SK-N-MC (cell line): ENCODE measurements at regions not wholly inside any gene's neighbourhood (a gene's known extent, or its start where the extent isn't known, plus 50 kb on each side); places are given as distances from the start of the nearest gene placed in this dataset.
"Not testable (repeated sequence)": the region's sequence is repeated elsewhere in the genome, so short reads cannot be mapped to it uniquely, and the experiment has no call there.

Experiments used
- DNase-seq: peaks from one replicate; pipeline ENCODE4 v3.0.0-alpha.2; 2011; ENCODE audit warnings: low read depth, low spot score
- H3K27ac ChIP-seq: fragments of 200-600 bp; sonication (generic); 2 replicates; pipeline ENCODE4 v1.5.1; 2016; ENCODE audit warnings: mixed run types
- H3K36me3 ChIP-seq: fragments of 200-600 bp; sonication (generic); 2 replicates; pipeline ENCODE4 v1.6.1; 2017; ENCODE audit warnings: antibody characterized with exemption, low read length, mixed read lengths; ENCODE audit not compliant: insufficient read depth
- H3K4me3 ChIP-seq: fragments of 200-600 bp; sonication (generic); 2 replicates; pipeline ENCODE4 v1.5.1; 2016
- H3K9ac ChIP-seq: fragments of 200-600 bp; sonication (generic); 2 replicates; pipeline ENCODE4 v1.8.0; 2017; ENCODE audit warnings: mixed run types, mixed read lengths; ENCODE audit not compliant: insufficient read length
- H3K9me3 ChIP-seq: fragments of 200-600 bp; sonication (generic); 2 replicates; pipeline ENCODE4 v1.6.1; 2017; ENCODE audit warnings: low read depth, mild to moderate bottlenecking, antibody characterized with exemption, low read length, moderate library complexity, mixed read lengths
- EZH2 ChIP-seq: fragments of 200-600 bp; sonication (generic); IDR thresholded peaks from one replicate; pipeline ENCODE4 v1.6.1; 2017; ENCODE audit warnings: antibody characterized with exemption
- FOXP2 ChIP-seq: optimal IDR thresholded peaks from 2 replicates; pipeline ENCODE3; 2011; ENCODE audit warnings: mild to moderate bottlenecking, moderate library complexity; ENCODE audit not compliant: insufficient read depth; ENCODE audit errors: extremely low read length, control extremely low read depth
- POLR2AphosphoS5 ChIP-seq: IDR thresholded peaks from 2 replicates; pipeline ENCODE4 v1.6.1; 2012; ENCODE audit warnings: mild to moderate bottlenecking, low read depth, low read length, borderline replicate concordance

GRCh38 chr5:120320626-120321025 lies 143.5 kb upstream of the PRR16 start:
- H3K9me3 ChIP-seq = no peaks in the 10 kb centered on the region
- H3K36me3 ChIP-seq = no peaks in the 10 kb centered on the region
- H3K27ac ChIP-seq = no peak overlapping the region
- no peak for TF ChIP-seq FOXP2
- no peak for TF ChIP-seq POLR2AphosphoS5
- no peak for TF ChIP-seq EZH2
- H3K9ac ChIP-seq = no peak overlapping the region
- H3K4me3 ChIP-seq = no peak overlapping the region
- DNase-seq = no peak

DNA sequence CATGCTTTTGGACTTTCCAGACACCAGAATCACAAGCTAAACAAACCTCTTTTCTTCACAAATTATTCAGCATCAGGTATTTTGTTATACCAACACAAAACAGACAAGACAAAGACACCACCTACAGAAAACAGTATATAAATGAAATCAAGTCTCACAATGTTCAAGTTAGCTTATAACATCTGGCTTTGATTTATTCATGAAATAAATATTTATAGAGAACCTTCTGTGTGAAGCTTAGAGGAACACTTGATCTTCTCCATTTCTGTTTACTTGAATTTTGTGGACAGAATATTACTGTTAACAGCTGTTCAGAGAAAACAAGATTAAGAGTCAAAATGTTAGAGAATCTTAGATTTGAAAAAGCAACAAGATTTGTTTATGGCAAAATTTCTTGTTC lies 137.4 kb upstream of the PRR16 start:
- Histone ChIP-seq H3K9ac (no peak overlapping the region), H3K9me3 (no peaks in the 10 kb centered on the region), H3K27ac (no peak overlapping the region), H3K4me3 (no peak overlapping the region), H3K36me3 (no peaks in the 10 kb centered on the region)
- no peak for TF ChIP-seq EZH2
- TF ChIP-seq POLR2AphosphoS5 = no peak
- no peak for TF ChIP-seq FOXP2
- DNase-seq = no peak

DNA sequence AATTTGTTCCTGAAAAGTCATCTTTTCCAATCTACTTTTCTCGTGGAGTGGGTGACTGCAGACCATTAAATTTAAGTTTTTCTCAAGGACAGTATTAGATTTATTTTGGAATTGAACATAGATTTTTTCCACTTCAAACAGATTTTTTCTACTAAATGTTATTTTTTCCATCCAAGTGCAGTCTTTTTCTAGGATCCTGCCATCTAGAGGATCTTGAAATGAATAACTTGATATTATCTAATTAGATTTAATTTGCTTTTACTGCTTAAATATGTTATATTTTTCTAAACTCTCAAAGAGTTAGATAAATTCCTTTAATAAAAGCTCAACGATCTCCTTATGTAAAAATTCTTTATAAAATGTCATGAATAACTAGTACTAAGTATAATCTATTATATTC lies 136.9 kb upstream of the PRR16 start:
- no peak overlapping the region for H3K27ac ChIP-seq
- H3K36me3 ChIP-seq = no peaks in the 10 kb centered on the region
- no peak for TF ChIP-seq EZH2
- no peak for TF ChIP-seq POLR2AphosphoS5
- TF ChIP-seq FOXP2 = no peak
- no peak overlapping the region for H3K4me3 ChIP-seq
- H3K9me3 ChIP-seq = no peaks in the 10 kb centered on the region
- no peak overlapping the region for H3K9ac ChIP-seq
- no peak for DNase-seq

- H3K36me3 ChIP-seq = no peaks in the 10 kb centered on the region
- no peaks in the 10 kb centered on the region for H3K9me3 ChIP-seq
- DNase-seq = no peak
- TF ChIP-seq FOXP2 (no peak), EZH2 (no peak), POLR2AphosphoS5 (no peak)
- no peak overlapping the region for H3K9ac ChIP-seq
- H3K27ac ChIP-seq = no peak overlapping the region
- no peak overlapping the region for H3K4me3 ChIP-seq
These were observed 135.0 kb upstream of the PRR16 start for GRCh38 chr5:120329095-120329494.

- H3K27ac ChIP-seq = no peak overlapping the region
- TF ChIP-seq EZH2 = no peak
- TF ChIP-seq POLR2AphosphoS5 = no peak
- no peak for TF ChIP-seq FOXP2
- no peak for DNase-seq
- no peaks in the 10 kb centered on the region for H3K36me3 ChIP-seq
- no peak overlapping the region for H3K9ac ChIP-seq
- no peak overlapping the region for H3K4me3 ChIP-seq
- H3K9me3 ChIP-seq = no peaks in the 10 kb centered on the region
These were observed 133.5 kb upstream of the PRR16 start for GRCh38 chr5:120330558-120330957.

- Histone ChIP-seq H3K36me3 (no peaks in the 10 kb centered on the region), H3K9me3 (no peaks in the 10 kb centered on the region), H3K27ac (no peak overlapping the region), H3K9ac (no peak overlapping the region), H3K4me3 (no peak overlapping the region)
- no peak for DNase-seq
- TF ChIP-seq EZH2 = no peak
- TF ChIP-seq POLR2AphosphoS5 = no peak
- TF ChIP-seq FOXP2 = no peak
These were observed 119.9 kb upstream of the PRR16 start for GRCh38 chr5:120344181-120344580.

DNA sequence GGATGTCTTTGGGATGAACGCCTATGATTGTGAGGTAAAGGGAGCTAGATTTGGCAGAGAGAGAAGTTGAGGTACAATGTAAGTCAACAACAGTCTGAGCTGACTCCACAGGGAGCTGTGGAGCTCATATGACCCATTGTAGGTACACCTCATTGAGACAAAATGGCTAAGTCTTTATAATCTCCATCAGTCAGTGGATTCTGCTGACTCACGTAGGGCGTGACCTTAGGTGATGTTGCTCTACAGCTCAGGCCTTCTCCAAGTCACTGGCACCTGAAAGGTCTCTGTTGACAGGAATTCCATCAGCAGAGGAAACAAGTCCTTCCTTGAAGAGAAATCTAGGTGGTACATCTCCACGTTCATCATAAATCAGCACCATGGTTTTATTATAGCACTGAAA lies 118.2 kb upstream of the PRR16 start:
- Histone ChIP-seq H3K4me3 (no peak overlapping the region), H3K36me3 (no peaks in the 10 kb centered on the region), H3K27ac (no peak overlapping the region), H3K9ac (no peak overlapping the region), H3K9me3 (no peaks in the 10 kb centered on the region)
- DNase-seq = no peak
- no peak for TF ChIP-seq EZH2
- no peak for TF ChIP-seq FOXP2

GRCh38 chr5:120351071-120351470 lies 113.0 kb upstream of the PRR16 start:
- H3K27ac ChIP-seq, H3K36me3 ChIP-seq, H3K9ac ChIP-seq, DNase-seq, H3K9me3 ChIP-seq, H3K4me3 ChIP-seq: not testable (repeated sequence)

DNA sequence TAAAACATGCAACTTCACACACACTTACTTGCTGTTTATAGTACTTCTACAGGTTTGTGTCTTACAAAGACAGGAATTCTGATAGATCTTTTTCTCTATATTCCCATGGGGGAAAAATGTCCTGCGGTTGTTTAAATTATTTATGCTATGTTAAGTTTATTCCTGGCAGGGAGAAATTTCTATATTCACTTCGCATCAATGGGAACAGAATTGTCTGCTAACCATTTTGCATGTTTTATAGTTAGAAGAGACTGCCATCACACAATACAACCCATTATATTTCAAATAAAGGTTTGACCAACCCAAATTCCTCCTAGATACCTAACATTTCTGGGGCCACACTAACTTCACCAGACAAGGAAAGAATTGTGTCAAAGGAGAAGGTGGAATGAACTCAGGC lies 110.0 kb upstream of the PRR16 start:
- Histone ChIP-seq H3K36me3 (no peaks in the 10 kb centered on the region), H3K9ac (no peak overlapping the region), H3K9me3 (no peaks in the 10 kb centered on the region), H3K4me3 (no peak overlapping the region), H3K27ac (no peak overlapping the region)
- TF ChIP-seq FOXP2 (no peak), POLR2AphosphoS5 (no peak), EZH2 (no peak)
- peak; percentile 39 for DNase-seq
